ENCODE measurements at regions not wholly inside any gene's neighbourhood (a gene's known extent, or its start where the extent isn't known, plus 50 kb on each side); places are given as distances from the start of the nearest gene placed in this dataset.

- no peak for DNase-seq
These were observed 262.7 kb upstream of the GADL1 start for GRCh38 chr3:31157047-31157694.

- DNase-seq = no peak
These were observed 263.6 kb upstream of the GADL1 start for GRCh38 chr3:31157893-31158620.

GRCh38 chr3:31159331-31160039, 265.0 kb upstream of the GADL1 start:
- no peak for DNase-seq

GRCh38 chr3:31161889-31162288, 267.4 kb upstream of the GADL1 start:
- no peak for DNase-seq

- no peak for DNase-seq
These were observed 269.9 kb upstream of the GADL1 start for GRCh38 chr3:31164381-31164780.

- no peak for DNase-seq
These were observed 271.0 kb upstream of the GADL1 start for GRCh38 chr3:31165399-31165860.

GRCh38 chr3:31166249-31166885, 271.9 kb upstream of the GADL1 start:
- DNase-seq = no peak

- no peak for DNase-seq
These were observed 273.2 kb upstream of the GADL1 start for GRCh38 chr3:31167666-31168065.

GRCh38 chr3:31170932-31171670, 276.6 kb upstream of the GADL1 start:
- DNase-seq = no peak

- DNase-seq = no peak
These were observed 277.9 kb upstream of the GADL1 start for GRCh38 chr3:31172336-31172735.

GRCh38 chr3:31173118-31173718, 278.8 kb upstream of the GADL1 start:
- no peak for DNase-seq

- DNase-seq = no peak
These were observed 279.6 kb upstream of the GADL1 start for GRCh38 chr3:31174079-31174478.

- no peak for DNase-seq
These were observed 281.6 kb upstream of the GADL1 start for GRCh38 chr3:31176045-31176444.

- DNase-seq = no peak
These were observed 284.0 kb upstream of the GADL1 start for GRCh38 chr3:31178467-31178866.

- DNase-seq = no peak
These were observed 285.3 kb upstream of the GADL1 start for GRCh38 chr3:31179768-31180167.

- no peak for DNase-seq
These were observed 285.8 kb upstream of the GADL1 start for GRCh38 chr3:31180274-31180673.

- DNase-seq = no peak
These were observed 287.2 kb upstream of the GADL1 start for GRCh38 chr3:31181661-31182060.

GRCh38 chr3:31182661-31183060, 288.2 kb upstream of the GADL1 start:
- no peak for DNase-seq

- no peak for DNase-seq
These were observed 290.0 kb upstream of the GADL1 start for GRCh38 chr3:31184261-31185061.

GRCh38 chr3:31185062-31185357, 290.5 kb upstream of the GADL1 start:
- no peak for DNase-seq

- DNase-seq = no peak
These were observed 291.6 kb upstream of the GADL1 start for GRCh38 chr3:31186041-31186440.

GRCh38 chr3:31187380-31187779, 292.9 kb upstream of the GADL1 start:
- no peak for DNase-seq
